AML-193 (cell line): ENCODE measurements at regions not wholly inside any gene's neighbourhood (a gene's known extent, or its start where the extent isn't known, plus 50 kb on each side); places are given as distances from the start of the nearest gene placed in this dataset.
"Not testable (repeated sequence)": the region's sequence is repeated elsewhere in the genome, so short reads cannot be mapped to it uniquely, and the experiment has no call there.

ENCODE experiments used
- DNase-seq, 2 experiments: peaks; one replicate each; lab custom pipeline; 2025; lab: John Stamatoyannopoulos, UW

DNA sequence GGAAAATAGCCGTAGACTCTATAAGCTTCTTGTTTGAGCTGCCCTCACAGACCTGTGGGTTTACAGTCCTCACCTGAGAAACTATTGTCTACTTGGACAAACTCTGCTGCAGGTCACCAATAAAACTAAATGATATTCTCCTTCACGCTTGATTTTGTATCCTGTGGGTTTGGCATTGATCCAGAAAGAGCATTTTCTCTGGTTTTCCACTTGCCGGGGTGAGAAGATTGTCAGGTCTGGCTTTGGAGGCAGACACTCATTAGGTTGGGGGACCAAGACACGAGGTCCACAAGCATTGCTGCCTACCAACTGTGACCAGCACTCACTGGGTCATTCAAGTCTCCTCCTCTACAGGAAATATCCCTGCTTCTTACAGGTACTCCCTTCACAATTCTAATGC, 68.5 kb downstream of the CDC14C start:
- DNase-seq = no peak

DNA sequence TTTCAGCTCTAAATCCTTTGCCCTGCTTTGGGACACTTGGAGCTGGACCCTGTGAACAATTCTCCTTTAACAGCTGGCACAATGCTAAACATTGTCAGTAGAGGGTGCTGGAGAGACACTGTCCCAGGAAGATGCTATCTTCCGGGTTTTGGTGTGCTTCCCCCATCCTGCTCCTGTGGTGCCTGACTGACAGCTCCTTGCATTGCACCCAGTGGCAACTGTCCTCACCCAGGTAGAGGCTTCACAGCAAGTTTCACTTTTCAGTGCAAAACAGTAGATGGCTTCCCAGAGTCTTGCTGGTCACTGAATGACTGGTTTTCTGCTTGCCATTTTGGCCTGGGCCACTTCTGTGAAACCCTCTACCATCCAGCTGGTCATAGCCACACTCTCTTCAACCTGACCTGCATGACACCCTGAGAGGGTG, 77.3 kb downstream of the CDC14C start:
- DNase-seq = peak; percentile 53 to 60

DNA sequence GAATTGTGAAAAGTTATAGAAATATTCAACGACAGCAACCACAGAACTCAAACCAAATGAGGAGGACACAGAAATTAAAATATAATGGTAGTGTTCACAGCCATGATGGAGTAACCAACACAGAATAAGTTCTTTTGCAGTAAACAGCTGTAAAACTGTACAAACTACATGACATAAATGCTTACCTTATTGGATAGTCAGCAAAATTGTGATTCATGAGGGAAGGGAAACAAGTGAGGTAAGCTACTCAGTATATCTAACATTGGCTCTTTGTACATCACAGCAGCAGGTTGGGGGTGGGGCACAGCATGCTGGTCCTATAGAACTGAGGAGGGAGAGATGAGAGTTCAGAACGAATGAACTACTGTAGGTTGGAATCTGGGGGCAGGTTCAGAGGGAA, 86.4 kb downstream of the CDC14C start:
- no peak for DNase-seq

DNA sequence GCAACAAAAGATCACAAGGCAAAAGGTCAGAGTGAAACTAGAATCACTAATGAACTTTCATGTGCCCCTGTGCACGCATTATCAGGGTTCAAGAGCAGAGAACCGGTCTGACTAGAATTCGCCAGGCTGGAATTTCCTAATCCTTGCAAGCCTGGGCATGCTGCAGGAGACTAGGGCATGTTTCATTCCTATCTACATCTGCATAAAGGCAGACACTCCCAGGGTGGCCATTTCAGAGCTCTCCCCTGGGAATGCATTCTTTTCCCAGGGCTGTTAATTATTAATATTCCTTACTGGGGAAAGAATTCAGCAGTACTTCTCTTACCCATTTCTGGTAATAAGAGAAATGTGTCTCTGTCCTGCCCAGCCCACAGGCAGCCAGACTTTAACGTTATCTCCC, 90.5 kb downstream of the CDC14C start:
- no peak for DNase-seq

DNA sequence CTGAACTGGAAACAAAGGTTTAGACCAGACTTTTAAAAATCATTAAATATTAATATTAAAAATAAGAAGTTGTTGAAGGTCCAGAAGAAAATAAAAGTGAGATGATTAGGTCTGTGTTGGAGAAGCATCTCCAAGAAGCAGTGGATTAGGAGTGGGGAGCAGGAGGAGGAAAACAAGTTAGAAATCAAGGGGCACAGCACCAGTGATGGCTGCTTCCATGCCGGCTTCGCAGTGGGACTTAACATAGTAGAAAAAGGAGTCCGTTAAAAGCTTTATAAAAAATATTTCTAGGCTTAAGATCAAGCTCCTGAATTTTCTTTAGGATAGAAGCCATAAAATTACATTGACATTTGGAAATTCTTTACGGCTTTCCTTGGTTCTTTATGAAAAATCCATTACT, 95.8 kb downstream of the CDC14C start:
- no peak for DNase-seq

DNA sequence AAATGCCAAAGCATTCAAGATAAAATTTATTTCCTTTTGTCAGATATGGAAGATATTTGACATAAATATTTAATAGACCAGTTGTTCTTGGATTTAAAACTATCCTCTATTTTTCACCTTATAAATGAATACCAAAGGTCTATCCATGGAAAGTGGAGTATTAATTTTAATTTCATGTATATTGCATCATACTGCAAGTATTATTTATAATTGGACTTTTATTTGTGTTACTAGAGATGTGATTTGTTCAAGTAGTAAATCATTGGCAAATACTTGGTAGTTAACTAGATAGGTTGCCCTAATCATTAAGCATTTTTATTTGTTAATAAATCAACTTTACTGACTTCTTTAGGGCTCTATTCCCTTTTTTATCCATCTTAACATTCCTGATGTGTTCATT, 98.1 kb downstream of the CDC14C start:
- DNase-seq = no peak

DNA sequence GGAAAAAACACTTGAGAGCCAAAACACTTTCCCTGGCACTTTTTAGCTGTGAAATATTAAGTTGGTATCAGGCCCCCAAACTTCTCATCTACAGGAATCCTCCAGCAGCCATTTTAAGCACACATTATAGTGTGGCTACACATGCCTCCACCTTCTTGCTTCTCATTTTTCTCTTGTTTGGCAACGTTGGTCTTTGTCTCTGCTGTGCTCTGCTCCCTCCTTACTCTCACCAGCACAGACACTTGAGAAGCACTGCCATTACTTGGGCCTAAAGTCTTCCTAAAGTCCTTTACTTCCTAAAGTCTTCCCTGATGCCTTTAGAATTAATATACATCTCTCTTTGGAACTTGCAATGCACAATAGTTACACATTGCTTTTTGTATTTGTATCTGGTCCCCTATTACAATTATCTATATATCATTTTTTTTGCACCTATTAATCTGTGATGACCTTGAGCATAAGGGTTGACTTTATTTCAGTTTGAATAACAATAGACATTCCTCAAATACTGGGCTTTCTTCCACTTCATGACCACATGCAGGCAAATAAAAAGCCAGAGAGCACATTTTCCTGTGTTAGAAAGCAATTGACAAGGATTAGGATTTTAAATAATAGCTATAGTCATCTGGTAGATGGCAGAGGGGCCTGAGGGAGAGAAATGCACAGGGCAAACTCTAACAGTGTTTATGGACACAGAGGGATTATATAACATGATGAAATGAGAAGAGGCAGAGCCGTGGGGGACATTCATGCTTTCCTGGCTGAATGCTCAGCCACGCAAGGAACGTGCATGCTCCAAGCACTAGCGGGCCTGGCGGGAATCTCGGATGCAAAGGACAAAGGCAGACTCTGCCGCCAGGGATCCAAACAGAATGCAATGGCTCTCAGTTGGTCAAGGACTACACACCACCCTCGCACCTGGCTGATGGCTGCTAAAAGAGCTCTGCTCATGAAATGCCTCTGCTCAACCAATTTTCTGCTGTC, 99.3 kb downstream of the CDC14C start:
- no peak for DNase-seq

DNA sequence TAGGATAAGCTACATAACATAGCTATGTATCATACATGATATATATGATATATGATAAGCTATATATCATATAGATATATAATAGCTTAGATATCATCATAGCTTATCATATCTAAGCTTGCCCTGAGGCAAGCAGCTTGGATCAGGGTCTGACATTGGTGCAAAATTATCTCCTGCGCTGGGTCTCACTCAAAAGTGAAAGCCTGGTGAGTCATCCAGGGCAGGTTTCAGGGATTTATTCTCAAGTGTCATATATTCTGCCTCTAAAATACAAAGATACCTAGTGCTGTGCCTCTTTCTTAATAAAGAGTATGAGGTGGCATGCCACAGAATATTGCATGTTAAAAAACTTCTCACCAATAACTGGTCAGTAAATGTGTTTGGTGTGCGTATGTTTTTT, 105.9 kb downstream of the CDC14C start:
- DNase-seq = no peak

DNA sequence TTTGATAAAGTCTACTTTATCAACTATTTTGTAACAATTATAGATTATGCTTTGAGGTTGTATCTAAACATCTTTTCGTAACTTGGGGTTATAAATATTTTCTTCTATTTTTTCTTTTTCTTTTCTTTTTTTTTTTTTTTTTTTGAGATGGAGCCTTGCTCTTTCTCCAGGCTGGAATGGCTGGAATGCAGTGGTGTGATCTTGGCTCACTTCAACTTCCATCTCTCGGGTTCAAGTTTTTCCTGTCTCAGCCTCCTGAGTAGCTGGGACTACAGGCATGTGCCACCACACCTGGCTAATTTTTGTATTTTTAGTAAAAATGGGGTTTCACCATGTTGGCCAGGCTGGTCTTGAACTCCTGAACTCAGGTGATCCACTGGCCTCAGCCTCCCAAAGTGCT, 108.8 kb downstream of the CDC14C start:
- not testable (repeated sequence) for DNase-seq

DNA sequence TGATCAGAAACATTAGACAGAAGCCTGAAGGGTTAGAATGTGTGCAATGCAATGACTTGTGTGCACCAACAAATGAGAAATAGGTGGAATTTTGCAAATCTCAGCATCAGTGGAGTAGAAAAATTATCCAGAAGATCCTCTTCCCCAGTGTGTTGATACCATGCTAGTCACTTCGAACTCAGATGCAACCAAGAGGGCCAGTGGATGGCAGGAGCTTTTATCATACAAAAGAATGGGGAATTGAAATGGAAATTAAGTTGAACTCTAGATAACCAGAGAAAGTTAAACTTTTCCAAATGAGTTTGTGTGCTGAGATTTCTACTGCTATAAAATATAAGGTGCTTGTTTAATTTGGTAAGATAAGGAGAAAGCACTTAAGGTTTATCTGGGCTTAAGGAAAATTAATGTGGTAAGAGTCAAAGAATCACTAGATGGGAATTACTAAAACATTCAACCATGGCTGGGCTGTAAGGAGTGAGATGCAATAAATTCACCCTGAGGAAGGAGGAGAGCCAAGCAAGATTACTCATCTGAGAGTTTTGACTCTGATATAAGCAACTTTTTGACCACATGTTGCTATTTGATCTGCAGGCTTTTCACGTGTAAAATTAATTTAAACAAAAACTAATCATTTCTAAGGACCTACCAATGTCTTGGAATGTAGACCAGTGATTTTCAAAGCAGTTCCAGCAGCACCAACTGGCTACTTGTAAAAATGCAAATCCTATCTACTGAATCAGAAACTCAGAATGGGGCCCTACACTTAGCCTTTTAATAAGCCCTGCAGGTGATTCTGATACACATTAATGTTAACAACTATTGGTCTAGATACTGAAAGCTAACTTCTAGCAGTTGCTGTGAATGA, 113.2 kb downstream of the CDC14C start:
- no peak for DNase-seq

DNA sequence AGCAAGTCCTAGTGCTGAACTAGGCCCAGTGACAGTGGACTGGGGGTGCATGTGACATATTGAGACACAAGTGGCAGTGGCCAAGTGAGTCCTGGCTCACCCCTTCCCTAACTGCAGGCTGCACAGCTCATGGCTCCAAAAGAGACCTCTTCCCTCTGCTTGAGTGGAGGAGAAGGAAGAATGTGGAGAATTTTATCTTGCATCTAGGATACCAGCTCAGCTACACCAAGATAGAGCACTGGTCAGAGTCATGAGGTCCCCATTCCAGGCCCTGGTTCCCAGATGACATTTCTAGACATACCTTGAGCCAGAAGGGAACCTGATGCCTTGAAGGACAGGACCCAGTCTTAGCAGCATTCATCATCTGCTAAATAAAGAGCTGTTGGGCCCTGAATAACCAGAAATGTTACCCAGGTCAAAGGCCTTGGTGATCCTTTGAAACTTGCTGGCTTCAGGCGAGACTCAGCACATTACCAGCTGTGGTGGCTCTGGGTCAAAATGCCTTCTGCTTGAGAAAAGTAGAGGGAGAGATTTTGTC, 114.5 kb downstream of the CDC14C start:
- DNase-seq = no peak

DNA sequence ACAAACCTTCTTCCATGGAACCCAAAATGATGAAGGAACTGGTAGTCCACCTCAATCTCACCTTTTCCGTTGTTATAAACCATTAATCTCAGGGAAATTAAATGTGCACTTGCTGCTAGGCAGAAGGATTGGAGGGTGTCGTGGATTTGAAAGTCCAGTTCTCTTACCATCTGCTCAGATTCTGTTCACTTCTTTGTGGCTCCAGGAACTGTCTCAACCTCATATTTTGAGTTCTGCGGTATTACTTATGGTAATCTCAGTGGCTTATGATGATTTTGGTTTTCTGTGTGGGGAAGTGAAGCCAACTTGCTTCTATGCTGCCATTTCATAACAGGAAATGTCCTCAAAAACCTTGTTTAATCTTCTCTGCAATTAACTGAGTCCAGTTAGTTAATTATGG, 136.4 kb downstream of the CDC14C start:
- no peak for DNase-seq

DNA sequence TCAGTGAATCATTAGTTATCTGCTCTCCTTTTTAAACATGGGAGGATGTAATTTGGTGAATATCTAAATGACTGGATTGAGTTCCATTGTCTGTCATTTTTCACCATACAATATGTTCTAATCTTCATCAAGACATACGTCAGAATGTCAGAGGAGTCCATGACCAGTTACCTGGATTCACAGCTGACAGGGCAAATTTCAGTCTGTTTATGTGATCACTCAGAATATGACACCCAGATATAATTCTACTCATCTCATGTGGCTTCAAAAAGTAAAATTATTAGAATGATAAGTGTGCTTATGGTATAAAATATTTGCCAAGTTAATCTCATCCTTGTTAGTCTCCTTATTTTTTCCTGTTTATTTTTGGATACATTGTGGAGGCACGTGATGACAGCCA, 150.2 kb downstream of the CDC14C start:
- DNase-seq = no peak

DNA sequence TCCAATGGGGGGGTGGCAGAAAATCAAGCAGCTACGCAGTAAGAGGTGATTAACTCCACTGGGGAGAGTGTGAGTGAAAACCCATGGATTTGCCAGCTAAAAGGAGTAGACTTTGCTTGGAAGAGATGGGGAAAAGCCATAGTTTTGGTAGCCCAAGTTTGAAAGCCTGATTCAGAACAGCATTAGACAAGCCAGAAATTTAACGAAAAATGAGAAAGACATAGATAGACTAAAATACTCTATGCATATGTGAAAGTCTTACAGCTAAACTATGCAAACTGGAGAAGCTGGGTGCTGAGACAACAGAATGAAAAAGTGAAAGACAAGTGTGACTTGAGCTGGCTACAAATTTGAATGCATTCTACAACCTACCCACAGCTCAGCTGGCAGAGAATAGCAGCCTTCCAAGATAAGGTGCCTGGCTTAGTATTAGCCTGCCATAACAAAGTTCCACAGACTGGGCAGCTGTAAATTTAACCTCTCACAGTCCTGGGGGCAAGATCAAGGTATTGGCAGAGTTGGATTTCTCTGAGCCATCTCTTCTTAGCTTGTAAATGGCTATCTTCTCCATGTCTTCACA, 156.6 kb downstream of the CDC14C start:
- no peak for DNase-seq

DNA sequence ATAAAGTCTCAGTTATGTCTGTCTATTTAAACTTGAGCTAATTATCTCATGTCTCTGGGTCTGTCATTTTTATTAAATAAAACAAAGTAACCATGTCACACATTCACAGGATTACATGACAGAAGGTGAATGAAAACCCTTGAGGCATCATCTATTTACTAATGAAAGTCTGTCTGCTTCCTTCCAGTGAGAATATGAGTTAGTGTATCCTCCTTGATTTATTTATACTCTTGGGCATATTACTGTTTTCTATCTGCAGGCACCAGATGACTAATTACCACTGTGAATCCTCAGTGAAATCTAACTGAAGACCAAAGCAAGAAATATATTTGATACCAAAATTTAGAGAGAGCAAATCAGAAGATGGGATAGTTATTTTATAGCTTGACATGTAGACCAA, 163.7 kb downstream of the CDC14C start:
- DNase-seq = no peak

DNA sequence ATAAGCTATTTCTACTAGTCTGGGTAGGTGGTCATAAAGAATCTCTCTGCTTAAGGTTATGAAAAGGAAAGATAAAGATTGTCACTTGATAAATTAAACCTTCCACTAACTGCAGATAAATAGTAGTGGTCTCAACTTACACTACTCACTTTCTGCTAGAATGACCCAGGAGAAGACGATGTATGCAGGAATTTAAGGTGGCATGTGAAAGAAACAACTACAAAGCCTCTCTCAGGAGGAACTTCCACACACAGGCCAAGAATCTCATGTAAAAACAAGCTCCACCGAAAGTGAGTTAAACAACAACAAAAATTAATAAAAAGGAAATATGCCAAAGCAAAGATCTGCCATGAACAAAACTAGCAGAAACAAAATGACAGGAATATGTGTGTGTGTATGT, 165.4 kb downstream of the CDC14C start:
- DNase-seq = no peak

DNA sequence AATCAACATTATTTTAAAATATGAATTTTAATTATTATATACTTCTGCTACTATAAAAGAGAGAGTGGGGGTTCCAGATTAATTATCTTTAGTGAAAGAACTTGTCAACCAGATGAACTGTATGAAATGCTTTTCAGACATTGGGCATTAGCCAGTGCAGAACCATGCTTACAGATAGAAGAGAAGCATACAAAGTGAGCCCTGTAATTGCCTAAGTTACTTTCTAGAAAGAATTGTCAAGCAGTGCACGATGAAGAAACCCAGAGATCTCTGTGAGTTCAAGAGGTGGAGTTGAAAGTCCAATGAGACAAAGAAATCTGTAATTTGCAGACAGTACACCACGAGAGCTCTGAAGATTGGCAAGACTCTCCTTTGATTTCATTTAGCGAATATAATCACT, 166.7 kb downstream of the CDC14C start:
- no peak for DNase-seq

DNA sequence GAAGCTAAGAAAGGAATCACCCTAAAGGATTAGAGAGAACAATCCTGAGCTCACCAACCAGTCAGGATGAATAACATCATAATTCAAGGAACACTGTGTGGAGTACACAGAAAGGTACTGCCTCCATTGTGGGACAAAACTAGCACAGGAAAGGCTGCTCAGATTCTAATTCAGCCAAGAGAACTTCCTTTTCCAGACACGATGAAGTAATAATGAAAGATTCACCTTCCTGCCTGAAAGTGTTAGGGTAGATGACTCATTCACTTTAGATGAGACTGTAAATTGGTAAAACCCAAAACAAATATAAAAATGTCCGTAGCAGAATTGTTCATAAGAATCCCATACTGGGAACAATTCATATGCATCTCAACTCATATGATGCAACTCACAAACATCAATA, 167.2 kb downstream of the CDC14C start:
- no peak for DNase-seq

DNA sequence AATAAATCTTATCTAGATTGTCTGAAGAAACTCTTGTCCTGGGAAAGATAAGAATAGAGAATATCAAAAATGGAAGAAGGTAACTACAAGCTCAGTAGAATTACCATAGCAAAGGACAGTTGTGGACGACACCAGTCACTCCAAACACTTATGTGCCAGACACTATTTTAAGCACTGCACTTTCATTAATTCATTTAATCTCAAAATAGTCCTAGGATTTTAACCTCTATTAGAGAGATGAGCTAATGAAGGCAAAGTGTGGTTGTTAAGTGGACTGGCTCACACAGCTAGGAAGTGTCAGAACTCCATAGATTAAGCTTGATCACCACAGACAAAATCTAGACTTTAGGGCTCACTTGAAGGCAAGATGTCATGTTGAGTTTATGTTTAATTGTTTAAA, 168.9 kb downstream of the CDC14C start:
- DNase-seq = no peak

DNA sequence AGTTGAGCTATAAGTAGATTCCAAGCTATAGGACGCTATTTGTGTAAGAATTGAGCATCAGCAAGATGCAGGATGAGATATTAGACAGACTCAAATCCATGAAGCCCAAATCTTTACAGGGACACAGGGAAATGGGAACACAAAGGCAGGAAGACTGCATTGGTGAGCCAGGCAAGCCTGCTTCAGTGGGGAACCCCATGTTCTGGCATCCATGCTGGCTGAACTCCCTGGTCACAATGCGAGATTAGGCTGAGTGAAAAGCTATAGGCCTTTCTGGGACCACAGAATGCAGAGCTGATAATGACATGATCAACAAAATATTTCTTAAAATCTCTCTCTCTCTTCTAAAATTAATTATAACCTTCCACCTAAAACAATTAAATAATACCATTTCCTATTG, 170.5 kb downstream of the CDC14C start:
- DNase-seq = no peak

DNA sequence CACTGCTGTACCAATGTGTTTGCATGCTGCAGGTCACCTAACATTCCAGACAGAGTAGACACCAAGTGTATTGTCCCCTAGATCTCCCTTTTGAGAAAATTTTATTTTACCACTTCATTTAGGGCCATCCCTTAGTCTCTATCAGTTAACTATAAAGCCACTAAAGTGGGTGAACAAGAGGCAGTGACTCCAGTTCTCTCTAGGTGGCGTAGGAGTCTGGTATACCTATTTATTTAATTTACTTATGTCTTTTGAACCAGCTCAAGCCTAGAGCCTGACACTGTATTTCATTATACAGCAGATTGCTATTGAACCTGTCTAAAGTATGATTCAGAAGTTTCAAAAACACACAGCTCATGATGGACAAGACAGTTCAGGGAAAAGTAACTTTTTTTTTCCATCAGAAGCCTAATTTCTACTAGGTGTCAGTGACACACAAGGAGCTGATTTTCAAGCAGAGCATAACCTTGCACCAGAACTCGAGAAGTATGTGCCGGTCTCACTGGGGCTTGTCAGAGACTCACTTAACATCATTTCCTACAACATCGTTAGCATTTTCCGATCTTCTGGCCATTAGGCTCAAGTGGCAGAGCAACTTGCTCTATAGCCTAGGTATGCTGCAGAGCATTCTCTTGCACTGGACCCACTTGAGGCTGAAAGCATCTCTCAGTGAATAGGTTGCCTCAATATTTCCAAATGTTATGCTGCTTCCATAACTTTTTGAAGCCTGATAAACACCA, 175.4 kb downstream of the CDC14C start:
- DNase-seq = peak; percentile 2 to 9
